ENCODE measurements at regions not wholly inside any gene's neighbourhood (a gene's known extent, or its start where the extent isn't known, plus 50 kb on each side); places are given as distances from the start of the nearest gene placed in this dataset.

DNA sequence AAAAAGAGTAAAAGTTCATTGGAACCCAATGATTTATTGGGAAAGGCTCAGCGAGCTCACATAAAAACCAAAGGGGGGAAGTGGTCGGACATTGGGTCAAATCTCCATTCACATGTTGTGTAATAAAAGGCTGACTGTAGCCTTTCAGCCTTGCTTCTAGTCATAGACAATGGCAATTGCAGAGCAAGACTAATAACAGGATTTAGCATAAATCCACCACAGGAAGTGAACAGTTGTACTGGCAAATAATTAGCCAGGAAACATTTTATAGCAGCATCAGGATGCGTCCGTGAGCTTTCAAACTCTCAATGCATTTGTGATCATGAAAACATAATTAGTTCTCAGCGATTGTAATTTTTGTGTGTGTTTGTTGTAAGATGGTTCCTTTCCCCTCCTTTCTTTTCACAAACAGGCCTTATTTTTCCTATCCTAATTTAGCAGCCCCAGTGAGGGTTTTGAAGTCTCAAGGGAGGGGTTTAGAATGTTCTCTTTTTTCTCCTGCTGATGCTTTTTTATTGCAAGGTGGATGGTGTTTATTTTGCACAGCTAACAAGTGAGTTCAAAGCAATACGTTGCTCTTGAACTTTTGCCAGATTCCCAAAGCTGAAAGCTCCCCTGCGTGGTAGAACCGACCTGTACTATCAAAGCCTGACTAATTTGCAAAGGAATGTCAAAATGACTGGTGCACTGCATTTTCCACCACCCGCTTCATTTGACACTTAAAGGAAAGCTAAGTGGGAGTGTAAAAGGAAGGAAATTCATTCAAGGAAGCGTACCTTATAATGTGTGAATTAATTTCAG is 105.6 kb downstream of the SPRY2 start:
- TF ChIP-seq CTBP1 (IDR thresholded peaks at IDR 0.05; ENCODE audit: borderline replicate concordance) (no peak), FOXA1 (IDR thresholded peaks at IDR 0.05) (no peak), TARDBP (IDR thresholded peaks at IDR 0.05) (no peak), LEF1 (IDR thresholded peaks at IDR 0.05; ENCODE audit: borderline replicate concordance) (no peak), FOXK2 (IDR thresholded peaks at IDR 0.05) (no peak)
- ChIA-PET POLR2A (interaction anchor here (1.7 kb wide), 1 partner anchor 106 kb away, joined by 5 read pairs; the partner anchor contains the start of gene SPRY2), CTCF (interaction anchor here (1.1 kb wide), 1 partner anchor 108 kb away, joined by 3 read pairs; no protein-coding TSS in a partner anchor)
- peak; percentile 43 for DNase-seq (ENCODE audit: extremely low spot score)

DNA sequence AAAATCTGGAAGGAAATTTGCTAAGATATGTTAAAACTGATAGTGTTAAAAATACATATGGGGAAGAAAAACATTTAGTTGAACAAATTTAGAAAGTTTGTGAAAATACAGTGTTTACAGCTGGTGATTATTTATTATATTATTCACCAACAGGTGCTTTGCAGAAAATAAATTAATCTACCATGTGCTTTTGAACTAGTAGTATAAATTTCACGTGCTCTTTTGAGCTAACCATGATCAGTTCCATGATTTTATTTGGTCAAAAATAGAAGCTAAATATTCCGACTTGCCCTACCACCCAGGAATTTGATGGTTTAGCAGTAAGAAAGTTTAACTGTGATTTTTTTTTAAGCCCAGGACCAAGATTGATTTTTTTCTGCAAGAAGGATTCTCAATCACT is 113.3 kb downstream of the SPRY2 start:
- POLR2A ChIA-PET: no interaction called here
- CTCF ChIA-PET: no interaction called here
- DNase-seq (ENCODE audit: extremely low spot score): no peak
- no peak for TF ChIP-seq SP1 (IDR thresholded peaks at IDR 0.05)
- TF ChIP-seq FOXA1 (IDR thresholded peaks at IDR 0.05): no peak
- TF ChIP-seq FOXM1 (IDR thresholded peaks at IDR 0.05; ENCODE audit: borderline replicate concordance): no peak

DNA sequence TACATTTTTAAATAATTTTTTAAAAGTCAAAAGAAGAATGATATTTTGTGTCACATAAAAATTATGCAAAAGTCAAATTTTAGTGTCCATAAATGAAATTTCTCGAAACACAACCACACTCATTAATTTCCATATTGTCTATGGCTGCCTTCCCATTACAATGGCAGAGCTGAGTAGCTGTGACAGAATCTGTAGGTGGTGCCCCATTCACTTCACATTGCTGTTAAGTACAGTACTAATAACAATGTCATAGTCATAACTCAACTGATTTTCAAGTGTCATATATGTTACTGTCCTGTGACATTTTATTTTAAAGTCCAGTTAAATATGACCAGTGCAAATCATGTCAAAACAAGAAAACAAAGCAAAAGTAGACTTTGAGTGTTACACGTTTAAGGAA is 114.3 kb downstream of the SPRY2 start:
- no peak for DNase-seq (ENCODE audit: extremely low spot score)
- CTCF ChIA-PET: interaction anchor here (0.7 kb wide), 2 partner anchors 260 to 644 kb away, joined by 3 to 6 read pairs; no protein-coding TSS in a partner anchor
- POLR2A ChIA-PET: no interaction called here
- TF ChIP-seq CTBP1 (IDR thresholded peaks at IDR 0.05; ENCODE audit: borderline replicate concordance) (no peak), SUZ12 (IDR thresholded peaks at IDR 0.05) (no peak), FOXK2 (IDR thresholded peaks at IDR 0.05) (no peak), FOXM1 (IDR thresholded peaks at IDR 0.05; ENCODE audit: borderline replicate concordance) (no peak), L3MBTL2 (conservative IDR thresholded peaks at IDR 0.05) (no peak), ELF4 (IDR thresholded peaks at IDR 0.05) (no peak), ARNT (IDR thresholded peaks at IDR 0.05) (no peak)

DNA sequence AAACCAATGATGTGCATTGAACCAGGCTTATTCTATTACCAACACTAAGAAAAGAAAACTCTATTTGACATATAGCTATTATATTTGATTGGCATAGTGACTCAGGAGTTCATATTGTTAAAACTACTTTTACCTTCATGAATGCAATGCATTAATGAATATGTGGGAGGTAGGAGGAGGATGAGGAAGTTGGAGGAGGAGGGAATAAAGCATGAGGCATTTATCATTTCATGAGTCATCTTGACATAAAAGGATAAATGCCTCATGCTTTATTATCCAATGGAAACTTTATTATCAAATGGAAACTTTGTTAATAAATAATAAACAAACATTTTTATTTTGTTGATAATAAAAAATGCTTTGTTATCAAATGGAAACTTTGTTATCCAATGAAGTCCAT is 116.5 kb downstream of the SPRY2 start:
- TF ChIP-seq FOXA1 (IDR thresholded peaks at IDR 0.05): no peak
- TF ChIP-seq, protein P1, sequence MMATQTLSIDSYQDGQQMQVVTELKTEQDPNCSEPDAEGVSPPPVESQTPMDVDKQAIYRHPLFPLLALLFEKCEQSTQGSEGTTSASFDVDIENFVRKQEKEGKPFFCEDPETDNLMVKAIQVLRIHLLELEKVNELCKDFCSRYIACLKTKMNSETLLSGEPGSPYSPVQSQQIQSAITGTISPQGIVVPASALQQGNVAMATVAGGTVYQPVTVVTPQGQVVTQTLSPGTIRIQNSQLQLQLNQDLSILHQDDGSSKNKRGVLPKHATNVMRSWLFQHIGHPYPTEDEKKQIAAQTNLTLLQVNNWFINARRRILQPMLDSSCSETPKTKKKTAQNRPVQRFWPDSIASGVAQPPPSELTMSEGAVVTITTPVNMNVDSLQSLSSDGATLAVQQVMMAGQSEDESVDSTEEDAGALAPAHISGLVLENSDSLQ (IDR thresholded peaks at IDR 0.05): peak; percentile 22; the same call in 1 of the 2 replicates
- POLR2A ChIA-PET: no interaction called here
- CTCF ChIA-PET: no interaction called here
- no peak for DNase-seq (ENCODE audit: extremely low spot score)

DNA sequence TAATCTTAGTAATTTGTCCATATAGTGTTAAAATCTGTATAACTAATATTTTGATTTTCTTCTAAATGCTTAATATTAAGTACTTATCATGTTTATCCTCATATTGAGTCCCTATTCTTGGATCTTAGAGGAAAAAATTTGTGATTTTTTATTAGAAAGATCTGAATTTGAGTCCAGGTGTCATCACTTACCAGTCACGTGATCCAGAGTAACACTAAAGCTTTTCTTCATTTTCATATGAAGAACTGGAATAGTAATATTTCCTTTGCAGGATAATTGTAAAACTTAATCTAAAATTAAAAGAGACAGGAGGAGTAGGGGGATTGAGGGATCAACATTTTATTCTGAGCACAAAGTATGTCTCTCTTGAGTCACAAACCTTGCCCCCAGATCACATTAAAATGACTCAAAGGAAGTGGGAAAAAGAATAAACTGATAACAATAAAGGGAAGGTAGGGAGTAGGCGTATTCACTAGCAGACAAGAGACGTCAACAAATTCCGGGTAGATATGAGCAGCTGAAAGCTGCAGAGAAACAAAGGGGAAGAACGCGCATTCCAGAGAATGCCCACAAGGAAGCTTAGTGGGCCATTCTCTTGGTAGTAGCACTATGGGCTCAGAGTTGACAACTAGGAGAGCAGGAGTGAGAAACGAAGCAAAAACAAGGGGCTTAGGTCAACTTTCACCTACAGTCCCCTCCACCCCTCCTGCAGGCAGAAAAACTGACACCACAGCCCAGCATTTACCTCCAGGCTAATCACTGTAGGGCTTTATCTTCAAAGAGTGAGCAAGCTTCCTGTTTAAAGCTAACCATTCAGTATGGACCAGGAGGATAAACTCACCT is 123.1 kb downstream of the SPRY2 start:
- CTCF ChIA-PET: no interaction called here
- POLR2A ChIA-PET: interaction anchor here (2.0 kb wide), 1 partner anchor 123 kb away, joined by 7 read pairs; the partner anchor contains the start of gene SPRY2
- no peak for DNase-seq (ENCODE audit: extremely low spot score)
- TF ChIP-seq HDGF (IDR thresholded peaks at IDR 0.05; ENCODE audit: borderline replicate concordance) (no peak), SP1 (IDR thresholded peaks at IDR 0.05) (no peak), ELF4 (IDR thresholded peaks at IDR 0.05) (no peak), FOXK2 (IDR thresholded peaks at IDR 0.05) (no peak), CTBP1 (IDR thresholded peaks at IDR 0.05; ENCODE audit: borderline replicate concordance) (no peak), LEF1 (IDR thresholded peaks at IDR 0.05; ENCODE audit: borderline replicate concordance) (no peak), FOXA1 (IDR thresholded peaks at IDR 0.05) (no peak), SUZ12 (IDR thresholded peaks at IDR 0.05) (no peak), FOXM1 (IDR thresholded peaks at IDR 0.05; ENCODE audit: borderline replicate concordance) (no peak), NFRKB (IDR thresholded peaks at IDR 0.05) (no peak), L3MBTL2 (conservative IDR thresholded peaks at IDR 0.05) (no peak), ZNF384 (IDR thresholded peaks at IDR 0.05) (no peak), ARNT (IDR thresholded peaks at IDR 0.05) (no peak), BHLHE40 (IDR thresholded peaks at IDR 0.05; ENCODE audit: borderline replicate concordance) (no peak), TARDBP (IDR thresholded peaks at IDR 0.05) (no peak)
- TF ChIP-seq, protein P1 (IDR thresholded peaks at IDR 0.05): no peak

DNA sequence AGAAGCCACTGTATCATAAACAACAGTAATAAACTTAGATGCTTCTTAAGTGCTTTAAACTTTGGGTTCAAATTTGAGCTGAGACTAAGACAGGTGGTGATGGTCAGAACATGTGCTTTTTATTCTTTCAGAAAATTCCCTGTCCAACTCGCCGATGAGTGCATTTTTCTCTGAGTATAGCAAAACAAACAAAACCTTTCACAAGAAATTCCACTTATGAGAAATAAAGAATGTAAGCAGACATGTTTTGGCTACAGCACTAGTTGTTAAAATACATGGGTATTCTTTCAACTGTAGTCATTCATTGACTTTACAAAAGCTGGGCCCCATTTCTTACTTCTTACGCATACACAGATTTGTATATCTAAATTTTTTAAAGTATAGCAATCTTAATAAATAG is 125.6 kb downstream of the SPRY2 start:
- no peak for DNase-seq (ENCODE audit: extremely low spot score)
- ChIA-PET POLR2A (interaction anchor here (1.1 kb wide), 1 partner anchor 128 kb away, joined by 4 read pairs; no protein-coding TSS in a partner anchor), CTCF (interaction anchor here (0.7 kb wide), 1 partner anchor 109 kb away, joined by 3 read pairs; no protein-coding TSS in a partner anchor)
- TF ChIP-seq FOXM1 (IDR thresholded peaks at IDR 0.05; ENCODE audit: borderline replicate concordance) (no peak), FOXA1 (IDR thresholded peaks at IDR 0.05) (no peak), L3MBTL2 (conservative IDR thresholded peaks at IDR 0.05) (no peak), NFRKB (IDR thresholded peaks at IDR 0.05) (no peak), TARDBP (IDR thresholded peaks at IDR 0.05) (no peak), FOXK2 (IDR thresholded peaks at IDR 0.05) (no peak), SUZ12 (IDR thresholded peaks at IDR 0.05) (no peak), ZNF384 (IDR thresholded peaks at IDR 0.05) (no peak), CTBP1 (IDR thresholded peaks at IDR 0.05; ENCODE audit: borderline replicate concordance) (no peak), HDGF (IDR thresholded peaks at IDR 0.05; ENCODE audit: borderline replicate concordance) (no peak)
